Skeletal muscle cell (primary cell): ENCODE measurements at regions not wholly inside any gene's neighbourhood (a gene's known extent, or its start where the extent isn't known, plus 50 kb on each side); places are given as distances from the start of the nearest gene placed in this dataset.

ENCODE experiments used
- DNase-seq: peaks from one replicate; pipeline ENCODE4 v3.0.0-alpha.2; 2010; ENCODE audit warnings: low read depth
- H3K4me3 ChIP-seq: 2 replicates; pipeline ENCODE4 v1.5.1; 2011; ENCODE audit warnings: low read depth, mild to moderate bottlenecking, control low read depth, low read length, moderate library complexity

GRCh38 chr15:100703032-100703578 lies 100.7 kb downstream of the ASB7 start:
- DNase-seq = peak; percentile 92
- H3K4me3 ChIP-seq = no peak overlapping the region

- H3K4me3 ChIP-seq = no peak overlapping the region
- no peak for DNase-seq
Measured at GRCh38 chr15:100703671-100704070, 101.3 kb downstream of the ASB7 start.

GRCh38 chr15:100704281-100705055 lies 102.1 kb downstream of the ASB7 start:
- H3K4me3 ChIP-seq = no peak overlapping the region
- DNase-seq = no peak

GRCh38 chr15:100705065-100705464 lies 102.7 kb downstream of the ASB7 start:
- no peak for DNase-seq

GRCh38 chr15:100705841-100706240 lies 103.5 kb downstream of the ASB7 start:
- no peak overlapping the region for H3K4me3 ChIP-seq
- no peak for DNase-seq

More at GRCh38 chr15:100705065-100705464, 102.7 kb downstream of the ASB7 start:
- H3K4me3 ChIP-seq = no peak overlapping the region

- no peak overlapping the region for H3K4me3 ChIP-seq
- DNase-seq = no peak
Measured at GRCh38 chr15:100707229-100707628, 104.8 kb downstream of the ASB7 start.

GRCh38 chr15:100708916-100709315 lies 106.5 kb downstream of the ASB7 start:
- no peak overlapping the region for H3K4me3 ChIP-seq
- no peak for DNase-seq

- no peak for DNase-seq
Measured at GRCh38 chr15:100710222-100710621, 107.8 kb downstream of the ASB7 start.

GRCh38 chr15:100710744-100711515 lies 108.5 kb downstream of the ASB7 start:
- no peak overlapping the region for H3K4me3 ChIP-seq
- no peak for DNase-seq

More at GRCh38 chr15:100710222-100710621, 107.8 kb downstream of the ASB7 start:
- H3K4me3 ChIP-seq = no peak overlapping the region

- no peak overlapping the region for H3K4me3 ChIP-seq
- DNase-seq = no peak
Measured at GRCh38 chr15:100711516-100712021, 109.2 kb downstream of the ASB7 start.

- no peak overlapping the region for H3K4me3 ChIP-seq
Measured at GRCh38 chr15:100712226-100712625, 109.8 kb downstream of the ASB7 start.

GRCh38 chr15:100713163-100713867 lies 110.9 kb downstream of the ASB7 start:
- no peak for DNase-seq

More at GRCh38 chr15:100712226-100712625, 109.8 kb downstream of the ASB7 start:
- no peak for DNase-seq

GRCh38 chr15:100714034-100714748 lies 111.8 kb downstream of the ASB7 start:
- DNase-seq = no peak
- no peak overlapping the region for H3K4me3 ChIP-seq

More at GRCh38 chr15:100713163-100713867, 110.9 kb downstream of the ASB7 start:
- no peak overlapping the region for H3K4me3 ChIP-seq

GRCh38 chr15:100714749-100715342 lies 112.5 kb downstream of the ASB7 start:
- DNase-seq = no peak
- no peak overlapping the region for H3K4me3 ChIP-seq

GRCh38 chr15:100715571-100716455 lies 113.4 kb downstream of the ASB7 start:
- no peak for DNase-seq
- no peak overlapping the region for H3K4me3 ChIP-seq

GRCh38 chr15:100716456-100717085 lies 114.2 kb downstream of the ASB7 start:
- no peak for DNase-seq

GRCh38 chr15:100717596-100717995 lies 115.2 kb downstream of the ASB7 start:
- DNase-seq = no peak
- no peak overlapping the region for H3K4me3 ChIP-seq

More at GRCh38 chr15:100716456-100717085, 114.2 kb downstream of the ASB7 start:
- no peak overlapping the region for H3K4me3 ChIP-seq
